Hepatocyte (in vitro differentiated cells): ENCODE measurements at regions not wholly inside any gene's neighbourhood (a gene's known extent, or its start where the extent isn't known, plus 50 kb on each side); places are given as distances from the start of the nearest gene placed in this dataset.

ENCODE experiments used
- EZH2 ChIP-seq: fragments of 200-600 bp; sonication (generic); IDR thresholded peaks from 2 replicates; pipeline ENCODE4 v1.6.1; 2016; ENCODE audit warnings: antibody characterized with exemption, mild to moderate bottlenecking, borderline replicate concordance
- TF ChIP-seq, protein P1 (sequence below): fragments of 200-600 bp; sonication (generic); IDR thresholded peaks from 2 replicates; pipeline ENCODE4 v1.5.1; 2016; ENCODE audit warnings: antibody characterized with exemption, mild to moderate bottlenecking; ENCODE audit not compliant: poor library complexity

DNA sequence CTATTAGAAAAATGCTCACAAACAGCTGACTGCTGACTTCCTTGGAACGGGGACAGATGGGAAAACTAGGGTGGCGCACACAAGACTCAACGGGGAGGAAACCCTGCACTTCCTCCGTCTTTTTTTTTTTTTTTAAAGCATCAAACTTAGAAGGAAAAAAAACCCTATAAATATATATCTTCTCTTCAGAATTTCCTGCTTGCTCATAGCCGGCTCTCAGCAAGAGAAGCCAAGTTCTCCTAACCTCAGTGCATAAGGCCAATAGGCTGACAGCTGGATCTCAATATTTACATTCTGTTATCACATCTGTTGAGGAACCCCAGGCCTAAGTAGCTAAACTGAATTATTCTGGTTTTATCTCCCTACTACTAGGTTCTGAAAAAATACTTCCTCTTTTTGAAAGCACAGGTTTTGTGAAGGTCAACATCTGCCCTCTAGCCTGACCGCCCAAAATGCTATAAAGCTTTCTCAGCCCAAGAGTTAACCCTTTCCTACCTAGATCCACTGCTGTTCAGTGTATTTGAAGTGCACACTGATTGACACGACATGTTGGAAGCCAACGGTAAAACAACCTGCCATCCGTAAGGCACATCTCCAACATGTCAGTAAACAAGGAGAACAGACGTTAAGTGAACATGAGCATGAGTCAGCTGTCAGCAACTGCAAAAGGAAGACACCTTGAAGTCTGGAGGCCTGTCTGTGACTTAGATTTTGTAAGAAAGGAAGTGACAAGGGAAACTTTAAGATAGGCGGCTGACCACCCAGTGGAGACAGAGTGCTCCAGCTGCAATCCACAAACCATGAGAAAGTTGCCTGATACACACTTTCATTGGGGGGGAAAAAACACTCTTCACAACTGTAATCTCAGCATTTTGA, 83.8 kb downstream of the EBLN1 start:
- TF ChIP-seq, protein P1, sequence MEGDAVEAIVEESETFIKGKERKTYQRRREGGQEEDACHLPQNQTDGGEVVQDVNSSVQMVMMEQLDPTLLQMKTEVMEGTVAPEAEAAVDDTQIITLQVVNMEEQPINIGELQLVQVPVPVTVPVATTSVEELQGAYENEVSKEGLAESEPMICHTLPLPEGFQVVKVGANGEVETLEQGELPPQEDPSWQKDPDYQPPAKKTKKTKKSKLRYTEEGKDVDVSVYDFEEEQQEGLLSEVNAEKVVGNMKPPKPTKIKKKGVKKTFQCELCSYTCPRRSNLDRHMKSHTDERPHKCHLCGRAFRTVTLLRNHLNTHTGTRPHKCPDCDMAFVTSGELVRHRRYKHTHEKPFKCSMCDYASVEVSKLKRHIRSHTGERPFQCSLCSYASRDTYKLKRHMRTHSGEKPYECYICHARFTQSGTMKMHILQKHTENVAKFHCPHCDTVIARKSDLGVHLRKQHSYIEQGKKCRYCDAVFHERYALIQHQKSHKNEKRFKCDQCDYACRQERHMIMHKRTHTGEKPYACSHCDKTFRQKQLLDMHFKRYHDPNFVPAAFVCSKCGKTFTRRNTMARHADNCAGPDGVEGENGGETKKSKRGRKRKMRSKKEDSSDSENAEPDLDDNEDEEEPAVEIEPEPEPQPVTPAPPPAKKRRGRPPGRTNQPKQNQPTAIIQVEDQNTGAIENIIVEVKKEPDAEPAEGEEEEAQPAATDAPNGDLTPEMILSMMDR: no peak
- TF ChIP-seq EZH2: no peak
